Posterior cingulate gyrus (tissue), 11 donors: ENCODE measurements at regions not wholly inside any gene's neighbourhood (a gene's known extent, or its start where the extent isn't known, plus 50 kb on each side); places are given as distances from the start of the nearest gene placed in this dataset.
"Not testable (repeated sequence)": the region's sequence is repeated elsewhere in the genome, so short reads cannot be mapped to it uniquely, and the experiment has no call there.

Experiments used
- DNase-seq, 10 donors: peaks; one replicate each; pipeline versions ENCODE4 v3.0.0 to v3.0.0-alpha.2; 2020 to 2021; ENCODE audit warnings: mixed read lengths in 3 of 10
- intact Hi-C: fragments of 100-400 bp; cut with DNase I; formaldehyde crosslinking; loops from one replicate; pipeline ENCODE4 v1.15.1; 2023

- no peak for DNase-seq
- intact Hi-C loops, result no loop called here
These were observed 104.6 kb downstream of the RAP2B start for GRCh38 chr3:153266619-153267018.

GRCh38 chr3:153268564-153269279 lies 106.7 kb downstream of the RAP2B start:
- DNase-seq, result peak in 2 of 10 donors; percentile 71 to 79
- intact Hi-C loops, result no loop called here

DNA sequence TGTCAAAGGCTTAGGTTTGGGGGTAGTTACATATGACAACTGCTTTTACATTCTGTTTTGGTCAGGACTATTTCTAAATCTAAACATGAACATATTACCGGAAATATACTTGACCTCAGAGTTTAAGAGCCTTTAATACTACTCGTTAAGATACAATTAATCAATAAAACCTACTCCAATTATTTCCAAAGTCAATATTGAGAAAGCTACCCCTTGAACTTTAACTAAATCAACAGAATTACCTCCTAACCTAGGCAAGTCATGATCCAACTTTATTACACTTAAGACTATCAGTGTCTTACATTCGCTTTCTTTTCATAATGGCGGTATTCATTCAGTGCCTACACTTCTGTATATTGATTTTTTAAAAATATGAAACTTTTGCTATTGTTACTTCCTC lies 107.7 kb downstream of the RAP2B start:
- intact Hi-C loops, result no loop called here
- DNase-seq, result no peak

DNA sequence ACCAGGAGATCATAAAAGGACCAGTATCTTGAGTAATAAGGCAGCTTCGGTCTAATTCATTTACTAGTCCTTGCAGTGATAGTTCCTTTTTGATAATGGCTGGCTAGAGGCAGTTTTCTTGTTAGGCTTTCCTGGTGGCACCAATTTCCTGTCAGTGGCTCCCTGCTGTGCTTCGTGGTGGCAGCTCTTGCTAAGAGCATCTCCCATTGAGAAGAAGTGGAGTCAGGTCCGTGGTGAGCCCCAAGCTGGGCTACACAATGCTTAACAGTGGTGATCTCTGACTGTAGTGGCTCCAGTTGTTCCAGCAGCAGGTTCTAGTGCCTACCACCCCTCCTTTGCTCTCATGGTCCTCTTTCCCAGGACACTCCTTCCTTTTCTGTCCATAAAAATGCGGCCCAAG lies 111.2 kb downstream of the RAP2B start:
- intact Hi-C loops, result no loop called here

GRCh38 chr3:153273767-153274435 lies 111.9 kb downstream of the RAP2B start:
- DNase-seq, result no peak
- intact Hi-C loops, result no loop called here

More for the DNA sequence above, 111.2 kb downstream of the RAP2B start:
- DNase-seq, result no peak

GRCh38 chr3:153274561-153274960 lies 112.5 kb downstream of the RAP2B start:
- intact Hi-C loops, result no loop called here
- DNase-seq, result no peak

GRCh38 chr3:153275514-153275913 lies 113.5 kb downstream of the RAP2B start:
- DNase-seq, result no peak
- intact Hi-C loops, result no loop called here

- intact Hi-C loops, result no loop called here
- no peak for DNase-seq
These were observed 115.0 kb downstream of the RAP2B start for GRCh38 chr3:153277029-153277428.

GRCh38 chr3:153281236-153281997 lies 119.4 kb downstream of the RAP2B start:
- DNase-seq, intact Hi-C loops: not testable (repeated sequence)

DNA sequence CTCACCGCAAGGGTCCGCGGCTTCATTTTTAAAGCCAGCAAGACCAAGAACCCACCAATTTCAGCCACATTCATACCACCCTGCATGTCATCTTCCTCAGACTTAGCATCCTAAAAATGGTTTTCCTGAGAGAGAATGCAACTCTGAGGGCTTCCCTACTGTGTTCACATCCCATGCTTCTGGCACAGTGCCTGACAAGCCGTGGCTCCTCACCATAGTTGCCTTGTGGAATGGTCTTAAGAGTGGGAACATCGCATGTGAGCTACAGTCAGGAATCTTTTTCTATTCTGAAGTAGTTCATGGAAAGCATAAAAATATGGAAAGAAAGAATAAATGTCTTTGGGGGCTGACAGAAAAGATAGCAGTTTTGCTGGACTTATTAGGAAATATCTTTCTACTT lies 120.3 kb downstream of the RAP2B start:
- intact Hi-C loops, result no loop called here
- DNase-seq, result no peak

DNA sequence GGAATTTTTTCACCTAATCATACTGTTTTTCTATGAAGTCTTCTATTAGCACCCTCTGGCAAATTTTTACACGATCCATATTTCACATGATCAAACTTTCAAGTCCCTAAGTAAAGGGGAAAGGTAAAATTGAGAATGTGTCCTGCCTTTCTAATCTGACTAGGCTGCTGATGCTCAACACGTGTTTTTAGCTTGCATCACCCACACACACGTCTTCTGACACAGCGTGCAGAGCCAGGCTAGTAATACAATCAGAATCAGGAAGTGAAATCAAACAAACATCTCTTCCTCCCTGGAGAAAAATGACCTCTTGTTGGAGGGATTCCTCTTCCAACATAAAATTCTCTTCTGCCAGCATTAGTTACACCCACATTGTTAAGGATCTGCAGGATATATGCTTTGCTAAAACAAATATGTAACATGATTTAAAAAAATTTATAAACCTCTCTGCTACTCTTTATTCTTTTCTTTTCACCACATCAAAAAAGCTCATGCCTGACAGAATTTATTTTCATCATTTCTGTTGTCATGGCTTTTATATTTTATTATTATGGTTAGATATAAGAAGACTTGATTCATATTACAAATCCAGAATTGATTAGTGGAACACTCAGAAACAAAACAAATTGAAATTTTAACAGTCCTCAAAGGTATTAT lies 122.4 kb downstream of the RAP2B start:
- no peak for DNase-seq
- intact Hi-C loops, result no loop called here

- intact Hi-C loops, result no loop called here
- no peak for DNase-seq
These were observed 123.2 kb downstream of the RAP2B start for GRCh38 chr3:153285194-153285641.

DNA sequence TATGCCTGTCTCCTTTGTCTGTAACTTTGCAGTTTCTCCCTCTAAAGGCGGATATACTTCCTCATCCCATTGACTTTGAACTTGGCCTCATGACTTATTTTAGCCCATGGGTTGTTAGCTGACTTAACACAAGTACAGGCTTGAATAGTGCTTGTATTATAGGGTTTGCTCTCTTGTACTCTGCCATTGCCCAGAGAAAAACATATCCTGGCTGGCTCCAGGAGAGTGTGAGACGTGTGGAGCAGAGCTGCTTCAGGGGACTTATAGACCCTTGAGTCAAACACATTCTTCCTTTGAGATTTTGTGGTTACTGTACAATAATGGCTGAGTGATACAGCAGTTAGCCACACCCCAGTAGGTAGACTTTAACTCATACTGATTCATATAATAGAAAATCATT lies 124.0 kb downstream of the RAP2B start:
- intact Hi-C loops, result no loop called here
- DNase-seq, result no peak

DNA sequence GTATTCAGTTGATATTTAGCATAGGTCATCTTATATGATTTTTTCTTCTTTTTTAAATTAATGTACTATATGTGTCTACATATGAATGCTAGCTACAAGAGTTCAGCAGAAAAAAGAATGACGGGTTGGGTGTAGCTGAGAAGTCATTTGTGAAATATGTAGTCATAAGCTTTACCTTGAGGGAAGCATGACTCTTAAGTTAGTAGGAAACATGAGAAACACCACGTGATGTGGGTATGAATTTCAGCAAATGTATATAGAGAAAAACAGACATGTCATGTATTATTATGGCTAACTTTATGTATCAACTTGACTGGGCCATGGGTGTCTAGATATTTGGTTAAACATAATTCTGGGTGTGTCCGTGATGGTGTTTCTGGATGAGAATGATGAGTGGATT lies 125.0 kb downstream of the RAP2B start:
- intact Hi-C loops, result no loop called here
- DNase-seq, result no peak

DNA sequence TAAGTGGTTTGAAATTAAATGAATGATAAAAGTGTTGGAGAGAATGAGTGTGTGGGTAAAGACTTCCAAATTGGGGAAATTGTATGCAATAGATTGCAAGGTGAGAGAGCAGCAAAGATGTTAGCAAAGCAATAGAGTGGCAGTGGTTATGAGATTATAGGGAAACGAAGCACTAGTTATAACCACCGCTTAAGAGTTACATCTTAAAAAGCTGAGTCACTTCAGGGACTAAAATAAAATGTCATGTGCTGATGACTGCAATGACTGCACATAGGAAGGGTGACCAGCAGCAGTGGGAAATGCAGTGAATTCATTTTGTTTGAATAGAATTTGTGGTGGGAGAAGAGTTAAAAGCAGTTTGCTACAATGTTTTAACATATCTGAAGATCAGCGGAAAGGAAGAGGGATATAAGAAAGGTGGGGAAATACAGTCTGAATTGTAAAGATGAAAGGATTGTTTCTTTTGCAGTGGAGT lies 127.3 kb downstream of the RAP2B start:
- DNase-seq, result no peak

DNA sequence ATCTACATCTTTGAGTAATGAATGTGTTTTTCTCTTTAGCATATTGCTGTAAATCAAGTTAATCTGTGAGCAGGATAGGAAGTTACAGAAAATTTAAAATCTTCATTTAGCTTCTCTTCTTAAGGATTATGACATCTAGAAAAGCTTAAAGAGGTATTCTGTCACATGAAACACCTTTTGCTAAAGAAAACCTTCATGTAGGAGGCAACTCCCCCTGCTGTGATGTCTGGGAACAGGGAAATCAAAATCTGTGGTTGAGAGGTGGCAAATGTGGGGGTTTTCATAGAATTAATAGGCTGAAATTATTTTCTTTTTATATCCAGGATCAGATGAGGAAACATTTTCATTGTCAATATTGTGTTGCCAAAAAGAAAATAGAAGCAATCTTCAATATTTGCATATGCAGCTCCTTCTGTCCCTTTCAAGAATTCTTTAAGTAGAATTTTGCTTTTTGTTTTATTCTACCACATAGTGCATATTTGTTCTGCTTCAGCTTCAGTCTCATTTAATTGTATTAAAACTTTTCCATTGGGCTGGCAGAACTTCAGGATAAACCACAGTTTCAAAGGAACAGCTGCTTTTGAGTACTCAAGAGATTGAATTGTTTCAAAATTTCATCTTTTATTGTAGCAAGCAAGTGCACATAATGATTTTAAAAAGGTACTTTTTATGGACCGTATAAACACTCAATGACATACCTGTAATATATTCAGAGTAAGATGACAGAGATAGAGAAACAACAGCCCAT lies 128.4 kb downstream of the RAP2B start:
- intact Hi-C loops, result no loop called here
- no peak for DNase-seq

More for the DNA sequence above, 127.3 kb downstream of the RAP2B start:
- intact Hi-C loops, result no loop called here

GRCh38 chr3:153291059-153291685 lies 129.1 kb downstream of the RAP2B start:
- intact Hi-C loops, result no loop called here
- no peak for DNase-seq

DNA sequence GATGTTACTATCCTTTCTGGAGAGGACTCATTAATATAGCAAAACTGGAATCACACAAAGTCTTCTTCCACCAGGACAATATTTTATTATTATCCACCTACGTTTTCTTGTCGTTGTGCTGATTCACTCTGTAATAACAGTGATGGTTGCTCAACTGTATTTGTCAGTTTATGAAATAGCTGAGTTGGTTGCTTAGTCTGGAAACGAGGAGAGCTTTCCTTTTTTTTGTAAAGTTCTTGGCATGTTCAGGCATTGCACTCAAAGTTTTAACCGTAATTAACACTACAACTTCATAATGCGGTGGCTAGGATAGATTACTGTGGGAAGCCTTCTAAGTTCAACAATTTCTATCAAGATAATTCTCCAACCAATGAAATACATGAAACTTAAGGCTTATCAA lies 131.2 kb downstream of the RAP2B start:
- DNase-seq, result no peak
- intact Hi-C loops, result no loop called here

GRCh38 chr3:153295901-153296300 lies 133.9 kb downstream of the RAP2B start:
- intact Hi-C loops, result no loop called here
- DNase-seq, result no peak

DNA sequence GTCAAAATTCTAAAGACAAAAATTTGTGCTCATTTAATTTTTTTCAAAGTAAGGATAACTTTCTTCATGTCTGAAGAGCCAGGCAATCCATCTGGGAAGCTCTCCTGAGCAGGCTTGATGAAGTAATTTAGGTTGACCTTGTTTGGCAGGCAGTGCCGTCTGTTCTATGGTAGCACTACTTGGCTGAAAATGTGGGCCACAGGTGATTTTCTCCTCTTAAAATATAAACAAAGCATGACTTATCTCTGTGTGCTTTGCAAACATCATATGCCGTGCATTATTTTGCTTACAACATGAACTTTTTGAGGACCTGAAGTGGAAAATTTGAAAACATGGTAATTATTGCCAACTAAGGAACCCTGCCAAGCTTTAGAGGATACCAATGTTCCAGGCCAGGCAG lies 143.2 kb downstream of the RAP2B start:
- intact Hi-C loops, result no loop called here
- no peak for DNase-seq
